Vagina (tissue), 2 donors: ENCODE measurements at regions not wholly inside any gene's neighbourhood (a gene's known extent, or its start where the extent isn't known, plus 50 kb on each side); places are given as distances from the start of the nearest gene placed in this dataset.

Source experiments
- POLR2A ChIP-seq, 2 donors: fragments of 450-650 bp; IDR thresholded peaks; one replicate each; pipeline ENCODE4 v1.6.1; 2017; ENCODE audit warnings: antibody characterized with exemption in 2 of 2, mild to moderate bottlenecking in 2 of 2, moderate library complexity in 2 of 2
- TF ChIP-seq, protein P1 (sequence below), 3 experiments: fragments of 450-650 bp in 2 of 3; fragments of 200-600 bp in 1 of 3; sonication (generic) in 1 of 3; IDR thresholded peaks; one replicate each; pipeline ENCODE4 v1.5.1; 2017 to 2019; ENCODE audit warnings: antibody characterized with exemption in 3 of 3, mild to moderate bottlenecking in 2 of 3, moderate library complexity in 2 of 3

DNA sequence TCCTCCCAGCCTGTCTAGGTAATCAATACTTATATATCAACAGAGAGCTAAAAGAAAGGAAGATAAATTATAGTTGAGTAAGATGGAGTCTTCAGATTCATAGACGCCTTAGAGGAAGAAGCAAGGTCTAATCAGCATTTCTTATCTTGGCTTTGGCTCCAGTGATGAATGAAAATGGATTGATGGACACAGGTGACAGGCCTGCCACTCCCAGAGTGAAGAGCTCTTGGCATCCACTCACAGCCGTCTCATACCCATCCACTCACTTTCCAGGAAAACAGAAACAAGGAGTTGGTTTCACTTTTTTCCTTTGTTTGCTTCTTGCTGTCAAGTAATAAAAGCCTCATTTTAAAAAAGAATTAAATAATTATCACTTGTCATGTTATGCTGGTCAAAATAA is 168.2 kb downstream of the MFSD1 start:
- TF ChIP-seq, protein P1, sequence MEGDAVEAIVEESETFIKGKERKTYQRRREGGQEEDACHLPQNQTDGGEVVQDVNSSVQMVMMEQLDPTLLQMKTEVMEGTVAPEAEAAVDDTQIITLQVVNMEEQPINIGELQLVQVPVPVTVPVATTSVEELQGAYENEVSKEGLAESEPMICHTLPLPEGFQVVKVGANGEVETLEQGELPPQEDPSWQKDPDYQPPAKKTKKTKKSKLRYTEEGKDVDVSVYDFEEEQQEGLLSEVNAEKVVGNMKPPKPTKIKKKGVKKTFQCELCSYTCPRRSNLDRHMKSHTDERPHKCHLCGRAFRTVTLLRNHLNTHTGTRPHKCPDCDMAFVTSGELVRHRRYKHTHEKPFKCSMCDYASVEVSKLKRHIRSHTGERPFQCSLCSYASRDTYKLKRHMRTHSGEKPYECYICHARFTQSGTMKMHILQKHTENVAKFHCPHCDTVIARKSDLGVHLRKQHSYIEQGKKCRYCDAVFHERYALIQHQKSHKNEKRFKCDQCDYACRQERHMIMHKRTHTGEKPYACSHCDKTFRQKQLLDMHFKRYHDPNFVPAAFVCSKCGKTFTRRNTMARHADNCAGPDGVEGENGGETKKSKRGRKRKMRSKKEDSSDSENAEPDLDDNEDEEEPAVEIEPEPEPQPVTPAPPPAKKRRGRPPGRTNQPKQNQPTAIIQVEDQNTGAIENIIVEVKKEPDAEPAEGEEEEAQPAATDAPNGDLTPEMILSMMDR (IDR thresholded peaks at IDR 0.05): no peak
- TF ChIP-seq POLR2A (IDR thresholded peaks at IDR 0.05): no peak
